ENCODE measurements at regions not wholly inside any gene's neighbourhood (a gene's known extent, or its start where the extent isn't known, plus 50 kb on each side); places are given as distances from the start of the nearest gene placed in this dataset.
"Not testable (repeated sequence)": the region's sequence is repeated elsewhere in the genome, so short reads cannot be mapped to it uniquely, and the experiment has no call there.

DNA sequence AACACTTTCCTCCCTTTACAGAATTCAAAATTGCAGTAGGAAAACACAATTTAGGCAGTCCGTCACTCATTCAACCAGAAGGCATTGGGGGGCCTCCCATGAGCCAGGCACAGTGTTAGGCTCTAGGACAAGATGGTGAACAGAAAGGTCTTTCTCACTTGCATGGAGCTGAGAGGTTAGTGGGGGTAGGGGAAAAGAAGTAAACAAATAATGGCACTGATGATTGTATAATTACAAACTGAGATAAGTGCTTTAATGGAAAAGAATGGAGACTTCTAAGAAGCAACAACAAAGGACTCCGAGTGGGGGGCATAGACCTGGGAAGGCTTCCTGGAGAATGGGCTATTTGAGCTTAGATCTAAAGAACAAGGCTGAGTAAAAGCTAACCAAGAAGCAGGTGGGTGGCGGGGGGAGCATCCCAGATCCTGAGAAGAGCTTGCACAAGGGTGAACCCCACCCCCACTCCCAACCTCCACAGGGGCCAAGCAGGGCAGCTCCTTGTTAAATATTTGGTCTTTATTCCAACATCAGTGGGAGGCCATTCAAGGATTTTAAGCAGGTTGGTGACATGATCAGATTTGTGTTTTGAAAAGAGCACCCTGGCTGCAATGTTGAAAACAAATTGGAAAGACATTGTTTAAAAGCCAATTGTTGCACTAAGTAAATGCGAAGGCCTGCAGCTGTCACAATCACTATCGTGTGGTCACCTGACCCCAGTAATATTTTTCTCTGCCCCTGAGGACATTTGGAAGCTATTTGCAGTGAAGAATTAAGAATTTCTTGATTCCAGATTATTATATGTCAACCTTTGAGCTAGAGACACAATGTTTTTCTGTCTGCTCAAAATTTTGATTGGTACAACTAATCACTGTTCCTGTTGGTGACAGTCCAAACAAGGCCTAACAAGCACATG is 73.9 kb upstream of the EFNA5 start:
- DNase-seq (ENCODE audit: low read depth in 2 of 2) = no peak
- TF ChIP-seq, protein P1, sequence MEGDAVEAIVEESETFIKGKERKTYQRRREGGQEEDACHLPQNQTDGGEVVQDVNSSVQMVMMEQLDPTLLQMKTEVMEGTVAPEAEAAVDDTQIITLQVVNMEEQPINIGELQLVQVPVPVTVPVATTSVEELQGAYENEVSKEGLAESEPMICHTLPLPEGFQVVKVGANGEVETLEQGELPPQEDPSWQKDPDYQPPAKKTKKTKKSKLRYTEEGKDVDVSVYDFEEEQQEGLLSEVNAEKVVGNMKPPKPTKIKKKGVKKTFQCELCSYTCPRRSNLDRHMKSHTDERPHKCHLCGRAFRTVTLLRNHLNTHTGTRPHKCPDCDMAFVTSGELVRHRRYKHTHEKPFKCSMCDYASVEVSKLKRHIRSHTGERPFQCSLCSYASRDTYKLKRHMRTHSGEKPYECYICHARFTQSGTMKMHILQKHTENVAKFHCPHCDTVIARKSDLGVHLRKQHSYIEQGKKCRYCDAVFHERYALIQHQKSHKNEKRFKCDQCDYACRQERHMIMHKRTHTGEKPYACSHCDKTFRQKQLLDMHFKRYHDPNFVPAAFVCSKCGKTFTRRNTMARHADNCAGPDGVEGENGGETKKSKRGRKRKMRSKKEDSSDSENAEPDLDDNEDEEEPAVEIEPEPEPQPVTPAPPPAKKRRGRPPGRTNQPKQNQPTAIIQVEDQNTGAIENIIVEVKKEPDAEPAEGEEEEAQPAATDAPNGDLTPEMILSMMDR (IDR thresholded peaks at IDR 0.05; ENCODE audit: low read depth, low read length) = no peak
- no peak overlapping the region for H3K4me3 ChIP-seq (replicated peaks in 1 of 2; ENCODE audit: low read depth in 2 of 2, low read length in 2 of 2)

DNA sequence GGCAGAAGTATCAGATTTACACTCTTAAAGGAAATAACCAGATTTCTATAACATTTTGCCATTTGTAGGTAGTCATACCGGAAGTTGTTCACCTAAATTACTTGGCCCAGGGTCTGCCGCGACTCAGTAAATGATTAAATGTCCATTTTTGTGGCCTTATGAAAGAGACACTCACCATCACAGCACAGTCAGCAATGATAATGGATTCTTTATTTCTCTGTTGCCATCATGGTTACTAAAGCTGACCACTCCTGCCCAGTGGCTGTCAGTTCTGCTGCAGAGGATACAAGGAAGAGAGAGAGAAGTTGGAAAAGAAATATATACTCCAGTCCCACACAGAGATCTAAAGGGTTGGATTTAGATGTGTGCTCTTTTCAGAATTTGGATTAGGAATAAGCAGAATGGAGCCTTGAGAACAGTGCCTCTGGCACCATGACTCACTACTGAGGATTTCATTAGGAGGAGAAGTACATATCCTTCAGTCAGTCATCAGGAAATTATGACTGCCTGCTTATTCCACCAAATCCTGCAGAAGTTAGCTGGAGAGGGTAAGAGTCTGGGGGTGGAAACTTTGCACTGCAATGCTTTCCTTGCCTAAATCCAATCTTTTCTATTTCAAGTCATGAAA is 72.8 kb upstream of the EFNA5 start:
- no peak overlapping the region for H3K4me3 ChIP-seq (replicated peaks in 1 of 2; ENCODE audit: low read depth in 2 of 2, low read length in 2 of 2)
- DNase-seq (ENCODE audit: low read depth in 2 of 2) = peak; percentile 9 to 37
- TF ChIP-seq, protein P1 (IDR thresholded peaks at IDR 0.05; ENCODE audit: low read depth, low read length) = no peak

DNA sequence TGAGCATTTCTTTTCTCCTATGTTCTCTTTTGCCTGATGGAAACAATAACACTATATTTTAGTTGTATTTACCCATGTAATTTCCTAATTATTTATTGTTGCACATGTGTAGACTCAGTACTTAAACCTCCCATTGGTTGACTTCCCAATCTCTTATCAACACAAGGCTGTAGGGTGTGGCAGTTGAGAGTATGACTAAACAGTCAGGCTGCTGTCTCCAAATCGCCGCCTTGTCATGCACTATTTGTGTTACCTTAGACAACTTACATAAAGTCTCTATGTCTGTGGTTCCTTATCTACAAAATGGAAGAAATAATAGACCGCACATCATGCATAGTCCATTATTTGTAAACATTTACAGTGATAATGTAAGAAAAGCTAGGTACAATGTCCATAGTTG is 68.9 kb upstream of the EFNA5 start:
- no peak overlapping the region for H3K4me3 ChIP-seq (replicated peaks in 1 of 2; ENCODE audit: low read depth in 2 of 2, low read length in 2 of 2)
- TF ChIP-seq, protein P1 (IDR thresholded peaks at IDR 0.05; ENCODE audit: low read depth, low read length) = no peak
- no peak for DNase-seq (ENCODE audit: low read depth in 2 of 2)

DNA sequence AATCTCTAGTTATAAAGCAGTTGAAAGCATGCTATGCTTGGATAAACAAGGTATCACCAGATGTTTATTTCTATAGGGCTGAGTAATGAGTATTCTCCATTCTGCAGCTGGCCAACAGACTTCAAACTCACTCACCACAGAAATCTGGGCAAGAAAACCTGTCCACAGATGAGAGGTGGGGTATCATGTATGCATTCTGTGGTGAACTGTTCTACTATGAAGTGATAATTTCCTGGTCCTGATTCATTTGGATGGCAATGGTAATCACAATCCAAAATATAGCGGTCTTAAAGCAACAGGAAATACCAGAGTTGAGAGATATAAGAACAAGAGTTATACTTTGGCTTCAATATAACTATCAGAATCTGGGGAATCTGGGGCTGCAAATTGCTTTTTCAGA is 65.9 kb upstream of the EFNA5 start:
- H3K4me3 ChIP-seq (replicated peaks in 1 of 2; ENCODE audit: low read depth in 2 of 2, low read length in 2 of 2) = no peak overlapping the region
- DNase-seq (ENCODE audit: low read depth in 2 of 2) = no peak
- TF ChIP-seq, protein P1 (IDR thresholded peaks at IDR 0.05; ENCODE audit: low read depth, low read length) = no peak

DNA sequence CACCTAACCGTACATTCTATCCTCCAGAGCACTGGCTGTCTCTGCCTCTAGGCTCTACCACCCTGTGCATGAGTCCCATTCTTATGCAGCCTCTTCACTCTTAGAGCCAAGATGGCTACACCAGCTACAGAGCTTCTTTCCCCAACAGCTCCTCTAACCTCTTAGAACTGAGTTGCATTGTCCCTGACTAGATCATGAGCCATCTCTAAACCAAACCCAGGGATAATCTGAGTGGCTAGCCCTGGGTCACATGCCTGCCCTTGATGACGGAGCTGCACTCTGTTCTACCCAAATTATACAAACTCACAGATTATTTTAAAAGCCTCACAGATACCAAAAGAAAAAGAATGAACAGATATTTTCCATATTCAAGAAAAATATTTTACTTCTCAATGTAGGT is 65.4 kb upstream of the EFNA5 start:
- not testable (repeated sequence) for DNase-seq (ENCODE audit: low read depth in 2 of 2); H3K4me3 ChIP-seq (replicated peaks in 1 of 2; ENCODE audit: low read depth in 2 of 2, low read length in 2 of 2)

DNA sequence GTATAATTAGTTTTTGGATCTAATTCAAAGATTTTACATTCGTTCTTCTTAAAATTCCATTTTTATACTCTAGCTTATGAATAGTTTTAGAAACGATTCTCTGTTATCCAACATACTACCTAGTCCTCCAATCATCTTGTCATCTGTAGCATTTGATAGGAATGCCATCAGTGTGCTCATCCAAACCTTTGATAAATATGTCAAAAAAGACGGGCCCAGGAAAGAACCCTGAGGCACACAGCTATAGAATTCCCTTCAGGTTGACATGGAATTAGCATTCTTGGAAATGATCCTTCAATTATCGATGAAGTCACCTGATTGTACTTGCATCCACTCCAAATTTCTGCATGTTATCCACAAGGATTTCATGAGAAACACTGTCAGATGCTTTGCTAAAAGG is 64.8 kb upstream of the EFNA5 start:
- TF ChIP-seq, protein P1 (IDR thresholded peaks at IDR 0.05; ENCODE audit: low read depth, low read length) = no peak

DNA sequence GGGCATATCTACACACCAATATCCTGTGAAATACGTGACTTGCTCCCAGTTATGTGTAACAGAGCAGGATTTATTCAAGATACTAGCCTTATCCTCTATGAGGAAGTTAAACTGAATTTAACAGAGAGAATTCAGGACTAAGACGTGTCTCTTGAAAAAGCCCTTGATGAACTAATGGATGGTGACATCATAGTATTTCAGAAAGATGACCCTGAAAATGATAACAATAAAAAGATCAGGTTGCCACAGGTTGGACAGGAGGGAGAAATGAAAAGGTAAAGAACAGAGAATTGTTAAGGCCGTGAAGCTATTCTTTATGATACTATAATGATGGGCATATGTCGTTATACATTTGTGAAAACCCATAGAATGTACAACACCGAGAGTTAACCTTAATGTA is 56.2 kb upstream of the EFNA5 start:
- no peak overlapping the region for H3K4me3 ChIP-seq (replicated peaks in 1 of 2; ENCODE audit: low read depth in 2 of 2, low read length in 2 of 2)
- TF ChIP-seq, protein P1 (IDR thresholded peaks at IDR 0.05; ENCODE audit: low read depth, low read length) = no peak
- no peak for DNase-seq (ENCODE audit: low read depth in 2 of 2)

More for the DNA sequence above, 64.8 kb upstream of the EFNA5 start:
- no peak for DNase-seq (ENCODE audit: low read depth in 2 of 2)
- no peak overlapping the region for H3K4me3 ChIP-seq (replicated peaks in 1 of 2; ENCODE audit: low read depth in 2 of 2, low read length in 2 of 2)

Data from cardiac fibroblast (primary cell).